Astrocyte of the hippocampus (primary cell): ENCODE measurements at regions not wholly inside any gene's neighbourhood (a gene's known extent, or its start where the extent isn't known, plus 50 kb on each side); places are given as distances from the start of the nearest gene placed in this dataset.

Experiments used
- DNase-seq: peaks from one replicate; pipeline ENCODE4 v3.0.0; 2011; ENCODE audit warnings: low read depth, low spot score

DNA sequence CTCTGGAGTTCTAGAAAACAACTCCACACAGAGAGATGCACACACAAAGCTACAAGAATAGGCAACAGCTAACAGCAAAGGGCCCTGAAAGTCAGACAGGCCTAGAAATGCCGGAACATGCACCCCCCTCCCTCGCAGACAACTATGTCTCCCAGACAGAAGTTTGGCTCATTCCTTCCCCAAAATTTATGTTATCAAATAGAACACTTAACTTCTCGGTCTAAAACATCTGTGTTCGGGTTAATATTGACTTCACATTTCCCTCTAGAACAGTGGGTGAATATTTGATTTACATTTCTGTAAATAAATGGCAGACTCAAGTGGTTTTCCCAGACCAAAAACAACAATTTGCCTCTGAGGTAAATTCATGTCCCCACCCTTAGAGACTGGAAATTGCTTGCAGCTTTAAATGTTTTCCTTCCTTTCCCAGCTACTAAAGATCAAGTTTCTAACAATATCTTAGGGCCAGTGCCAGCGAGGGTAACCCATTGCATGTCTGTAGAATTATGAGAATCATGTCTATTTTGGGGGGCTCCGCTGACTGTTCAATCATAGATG, 92.5 kb upstream of the INHBA start:
- DNase-seq = no peak

DNA sequence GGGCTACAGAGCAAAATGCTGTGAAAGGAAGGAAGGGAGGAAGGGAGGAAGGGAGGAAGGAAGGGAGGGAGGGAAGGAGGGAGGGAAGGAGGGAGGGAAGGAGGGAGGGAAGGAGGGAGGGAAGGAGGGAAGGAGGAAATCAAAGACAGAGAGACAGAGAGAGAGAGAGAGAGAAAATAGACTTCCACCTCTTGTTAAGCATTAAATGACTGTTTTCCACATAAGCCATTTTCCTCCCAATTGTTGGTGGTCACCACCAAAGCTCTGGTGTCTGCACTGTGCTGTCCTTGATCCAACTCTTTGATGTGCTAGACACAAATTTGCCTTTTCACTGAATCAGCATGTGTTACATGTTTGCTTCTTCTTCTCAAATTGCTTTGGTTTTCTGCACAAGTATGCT, 90.7 kb upstream of the INHBA start:
- no peak for DNase-seq

DNA sequence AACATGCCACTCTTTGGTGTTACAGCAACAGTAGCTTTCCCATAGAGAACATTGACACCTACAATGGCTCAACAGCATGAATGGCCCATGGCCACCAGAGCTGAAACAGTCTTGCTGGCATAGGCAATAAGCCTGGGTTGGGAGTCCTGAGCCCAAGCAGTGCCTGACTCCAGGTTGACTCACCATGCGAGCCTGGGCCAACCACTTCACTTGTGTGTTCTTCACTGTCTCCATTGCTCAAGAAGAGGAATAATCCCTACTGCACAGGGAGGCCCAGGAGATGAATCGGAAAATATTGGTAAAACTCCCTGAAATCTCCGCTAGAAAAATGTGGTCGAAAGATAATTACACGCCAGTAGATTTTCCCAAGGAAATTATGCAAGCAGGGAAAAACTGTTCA, 89.2 kb upstream of the INHBA start:
- DNase-seq = no peak

DNA sequence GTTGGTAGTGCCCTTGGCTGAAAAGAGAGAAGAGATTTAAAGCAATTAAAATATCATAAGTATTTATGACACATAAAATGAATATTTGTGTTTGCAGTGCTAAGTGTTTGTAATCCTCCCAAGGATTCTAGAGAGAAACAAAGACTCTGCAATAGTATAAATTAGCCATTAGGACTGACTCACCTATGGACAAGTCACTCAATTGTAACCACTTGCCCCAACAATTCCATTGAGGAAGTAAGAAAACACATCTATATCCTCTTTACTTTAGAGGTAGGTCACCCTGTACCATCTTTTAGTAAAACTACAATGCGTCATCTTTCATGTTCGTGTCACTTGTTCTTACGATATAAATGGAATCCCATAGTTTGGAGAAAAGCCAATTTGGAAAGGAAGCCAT, 85.7 kb upstream of the INHBA start:
- DNase-seq = no peak

DNA sequence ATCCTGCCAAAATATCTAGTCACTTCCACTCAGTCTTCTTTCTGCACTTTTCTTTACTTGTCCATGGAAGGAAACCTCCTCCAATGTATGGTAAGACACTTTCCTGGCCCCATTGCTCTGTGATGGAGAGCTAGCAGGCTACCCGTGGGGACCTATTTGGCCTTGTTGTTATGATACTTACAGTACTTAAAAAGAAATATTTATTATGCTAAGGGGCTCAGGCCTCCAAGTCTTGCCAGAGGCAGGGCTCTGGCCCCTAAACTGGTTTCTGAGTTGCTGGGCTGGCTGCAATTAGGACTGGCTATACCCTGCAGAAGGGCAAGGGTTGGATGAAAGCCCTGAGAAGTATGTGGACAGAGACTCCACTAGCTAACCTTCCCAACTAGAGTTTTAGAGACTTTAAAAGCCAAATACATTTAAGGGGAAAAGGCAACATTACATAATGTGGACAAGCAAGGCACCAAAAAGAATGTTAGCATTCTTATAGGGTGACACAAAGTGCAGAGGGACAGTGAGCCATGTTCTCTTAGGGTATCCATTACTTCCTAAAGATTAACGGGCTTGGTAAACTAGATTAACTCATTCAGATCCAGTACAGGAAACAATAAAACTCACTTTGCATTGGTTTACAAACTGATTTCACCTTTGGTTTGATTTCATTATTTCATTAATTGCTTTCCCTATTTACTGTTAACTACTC, 84.9 kb upstream of the INHBA start:
- no peak for DNase-seq

DNA sequence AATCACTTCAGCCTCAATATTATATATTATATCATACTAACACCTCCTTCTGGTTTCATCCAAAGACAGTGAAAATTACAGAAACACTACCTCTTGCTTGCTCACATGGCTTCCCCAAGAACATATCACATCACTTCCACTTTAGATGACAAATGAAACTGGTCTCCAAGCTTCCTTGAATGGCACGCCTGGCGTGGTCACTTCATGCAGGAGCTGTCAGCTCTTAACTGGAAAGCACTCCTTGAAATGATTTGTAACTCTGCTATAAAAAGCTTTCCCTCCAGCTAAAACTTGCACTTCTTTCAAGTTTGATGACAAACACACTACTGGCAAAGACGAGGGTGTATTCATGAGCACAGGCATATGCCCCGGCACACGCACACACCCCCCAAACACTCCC, 84.1 kb upstream of the INHBA start:
- no peak for DNase-seq

DNA sequence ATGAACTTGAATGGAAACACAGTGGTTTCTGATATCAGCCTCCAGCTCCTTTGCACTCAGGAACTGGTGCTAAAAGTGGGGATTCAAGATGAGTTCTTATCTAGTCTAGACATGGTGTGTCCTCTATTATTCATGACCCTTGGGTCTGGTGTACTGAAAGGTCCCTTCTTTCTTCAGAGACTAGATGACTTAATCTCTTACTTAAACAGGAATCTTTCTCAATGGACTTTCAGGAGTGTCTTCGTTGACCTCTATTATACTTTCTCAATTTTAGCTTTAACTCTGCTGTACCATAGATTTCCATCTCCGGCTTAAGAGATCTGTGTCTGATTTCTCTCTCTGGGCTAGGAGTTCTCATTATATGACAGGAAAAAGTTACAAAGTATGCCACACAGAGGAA, 83.5 kb upstream of the INHBA start:
- no peak for DNase-seq

DNA sequence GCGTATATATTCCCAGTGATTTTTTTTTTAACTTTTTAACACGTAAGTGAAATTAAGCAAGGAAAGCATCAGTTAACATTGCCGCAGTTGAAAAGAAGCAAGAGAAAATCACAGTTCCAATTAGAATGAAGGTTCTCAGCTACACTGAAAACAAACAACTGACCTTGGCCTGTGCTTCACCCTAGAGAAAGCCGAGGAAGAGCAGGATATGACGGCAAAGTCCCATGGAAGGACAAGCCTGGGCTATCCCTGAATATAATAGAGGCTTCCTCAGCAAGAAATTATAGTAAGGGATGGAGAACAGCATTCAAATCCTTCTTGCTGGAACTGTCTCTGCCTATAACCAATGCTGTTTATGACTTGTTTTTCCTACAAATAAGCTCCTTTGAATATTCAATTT, 83.0 kb upstream of the INHBA start:
- DNase-seq = no peak

DNA sequence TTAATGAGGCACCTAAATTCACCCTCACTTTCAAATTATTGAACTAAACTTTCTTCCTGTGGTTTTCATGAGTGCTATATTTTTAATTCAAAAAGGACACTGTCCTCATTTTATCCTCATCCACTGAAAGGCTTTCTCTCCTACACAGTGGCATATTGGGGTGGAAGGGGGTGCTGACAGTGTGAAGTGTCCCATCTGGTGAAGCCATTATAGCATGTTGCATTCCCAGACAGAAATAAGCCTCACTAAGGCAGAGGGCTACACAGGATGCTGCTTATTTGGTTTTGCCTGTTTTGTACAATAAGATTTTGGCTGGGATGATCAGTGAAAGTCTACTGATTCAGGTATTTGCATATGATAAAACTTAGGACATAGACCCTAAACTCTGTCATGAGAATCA, 82.4 kb upstream of the INHBA start:
- no peak for DNase-seq

DNA sequence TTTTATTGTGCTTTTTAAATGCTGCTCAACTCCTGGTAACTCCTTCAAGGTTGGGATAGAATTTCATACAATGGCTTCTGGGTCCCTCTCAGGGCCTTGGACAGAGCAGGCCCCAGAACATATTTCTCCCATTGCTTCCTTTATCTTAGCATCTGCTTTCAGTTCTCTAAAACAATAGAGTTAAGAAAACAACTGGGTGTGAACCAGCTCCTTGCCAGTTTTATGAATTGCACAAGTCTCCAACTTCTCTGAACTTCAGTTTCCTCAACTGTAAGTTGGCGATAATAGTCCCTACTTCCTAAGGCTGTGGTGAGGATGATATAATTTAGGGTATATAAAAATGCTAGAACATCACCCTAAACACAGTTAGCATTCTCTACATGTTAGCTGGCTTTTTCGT, 77.0 kb upstream of the INHBA start:
- no peak for DNase-seq

DNA sequence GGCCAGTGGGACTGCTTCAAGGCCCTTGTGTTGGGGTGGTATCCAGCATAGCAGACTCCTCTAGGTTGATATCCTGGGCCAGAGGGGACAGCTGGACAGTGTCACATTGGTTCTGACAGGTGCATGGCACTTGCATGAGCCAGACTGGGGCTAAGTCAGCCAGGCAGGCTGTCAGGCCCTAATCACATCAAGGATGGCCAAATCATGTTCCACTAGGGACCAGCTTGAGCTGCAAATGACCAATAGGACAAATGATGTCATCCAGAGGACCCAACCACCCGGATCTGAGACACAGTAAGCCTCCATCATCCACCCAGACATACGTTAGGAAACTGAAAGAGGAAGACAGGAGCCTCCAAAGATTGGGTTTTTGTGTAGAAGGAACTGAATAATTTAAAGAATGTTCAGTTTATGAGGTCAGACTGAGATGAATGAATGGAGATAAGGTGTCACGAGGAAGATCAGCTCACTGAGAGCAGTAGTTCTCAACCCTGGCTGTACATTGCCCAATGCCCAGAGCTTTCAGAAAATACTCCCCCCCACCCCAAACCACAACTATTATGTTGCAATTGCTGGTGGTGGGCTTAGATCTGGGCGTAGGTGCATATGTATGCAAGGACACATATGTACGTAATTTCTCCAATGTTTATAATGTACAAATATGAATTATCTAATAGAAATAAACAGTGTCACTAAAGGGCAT, 75.2 kb upstream of the INHBA start:
- no peak for DNase-seq

DNA sequence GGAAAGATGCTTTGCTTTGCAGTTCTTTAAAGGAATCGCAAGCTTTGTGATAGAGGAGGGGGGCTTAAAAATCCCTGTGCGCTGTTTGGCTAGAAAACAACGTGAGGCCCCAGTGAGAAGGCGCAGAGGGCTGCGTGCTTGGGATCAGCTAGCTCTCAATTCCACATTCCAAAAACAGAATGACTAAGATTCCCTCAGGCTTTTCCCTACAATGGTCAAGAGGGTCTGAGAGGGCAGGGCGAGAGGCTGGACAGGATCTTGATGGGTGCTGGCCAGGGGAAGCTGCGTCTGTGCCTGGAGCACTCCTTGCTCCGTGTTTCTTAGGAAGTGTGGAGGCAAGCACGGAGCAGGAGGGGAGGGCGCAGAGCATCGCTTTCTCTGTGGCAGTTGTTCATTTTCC, 72.1 kb upstream of the INHBA start:
- DNase-seq = no peak

DNA sequence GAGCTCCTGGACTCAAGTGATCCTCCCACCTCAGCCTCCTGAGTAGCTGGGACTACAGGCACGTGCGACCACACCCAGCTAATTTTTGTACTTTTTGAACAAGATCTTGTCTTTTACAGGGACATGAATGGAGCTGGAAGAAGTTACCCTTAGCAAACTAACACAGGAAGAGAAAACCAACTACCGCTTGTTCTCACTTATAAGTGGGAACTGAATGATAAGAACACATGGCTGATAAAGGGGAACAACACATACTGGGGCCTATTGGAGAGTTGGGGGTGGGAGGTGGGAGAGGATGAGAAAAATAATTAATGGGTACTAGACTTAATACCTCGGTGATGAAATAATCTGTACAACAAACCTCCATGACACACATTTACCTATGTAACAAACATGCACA, 70.9 kb upstream of the INHBA start:
- no peak for DNase-seq

DNA sequence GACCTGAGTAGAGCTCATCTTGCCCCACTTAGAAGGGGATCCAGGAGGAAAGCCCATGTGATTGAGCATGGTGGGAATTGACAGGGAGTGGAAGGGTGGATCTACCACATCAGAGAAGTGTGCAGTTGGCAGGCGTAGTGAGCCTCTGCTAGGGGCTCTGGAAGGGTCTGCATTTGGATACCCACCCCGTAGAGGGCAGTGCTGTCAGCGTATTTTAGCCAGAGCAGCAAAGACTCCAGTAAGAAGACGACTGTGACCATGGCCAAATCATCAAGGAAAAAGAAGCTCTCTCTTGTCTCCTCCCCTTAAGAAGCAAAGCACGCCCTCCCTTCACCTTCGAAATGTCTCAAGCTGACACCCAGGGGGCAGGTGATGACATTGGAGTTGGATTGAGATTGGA, 68.8 kb upstream of the INHBA start:
- no peak for DNase-seq

DNA sequence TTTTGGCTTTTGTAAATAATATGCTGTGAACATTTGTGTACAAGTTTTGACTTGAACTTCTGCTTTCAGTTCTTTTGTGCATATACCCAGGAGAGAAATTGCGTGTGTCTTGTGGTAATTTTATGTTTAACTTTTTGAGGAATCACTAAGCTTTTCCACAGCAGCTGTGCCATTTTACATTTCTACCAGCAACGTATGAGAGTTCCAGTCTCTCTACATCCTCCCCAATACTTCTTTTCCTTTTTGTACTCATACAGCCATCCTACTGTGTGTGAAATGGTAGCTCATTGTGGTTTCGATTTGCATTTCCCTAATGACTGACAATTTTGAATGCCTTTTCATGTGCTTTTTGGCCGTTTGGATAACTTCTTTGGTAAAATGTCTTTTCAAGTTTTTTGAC, 66.3 kb upstream of the INHBA start:
- DNase-seq = no peak

DNA sequence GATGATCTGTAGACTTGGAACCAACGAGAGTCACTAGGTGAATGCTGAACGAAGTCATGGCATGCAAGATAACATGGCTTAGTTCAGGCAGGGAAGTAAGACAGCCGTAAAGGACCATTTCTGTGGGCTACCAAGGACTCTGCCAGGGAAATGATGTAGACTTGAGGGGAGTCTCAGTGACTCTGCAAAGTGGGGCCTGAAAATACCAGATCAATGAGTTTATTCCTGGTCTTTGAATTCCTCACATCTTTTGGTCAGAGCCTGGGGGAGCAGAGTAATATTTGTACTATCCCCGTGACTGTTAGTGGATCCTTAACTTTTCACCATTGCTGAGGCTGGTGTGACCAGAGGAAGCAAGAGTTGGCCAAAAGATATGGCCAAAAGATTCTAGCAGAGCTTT, 60.7 kb upstream of the INHBA start:
- peak; percentile 11 for DNase-seq

DNA sequence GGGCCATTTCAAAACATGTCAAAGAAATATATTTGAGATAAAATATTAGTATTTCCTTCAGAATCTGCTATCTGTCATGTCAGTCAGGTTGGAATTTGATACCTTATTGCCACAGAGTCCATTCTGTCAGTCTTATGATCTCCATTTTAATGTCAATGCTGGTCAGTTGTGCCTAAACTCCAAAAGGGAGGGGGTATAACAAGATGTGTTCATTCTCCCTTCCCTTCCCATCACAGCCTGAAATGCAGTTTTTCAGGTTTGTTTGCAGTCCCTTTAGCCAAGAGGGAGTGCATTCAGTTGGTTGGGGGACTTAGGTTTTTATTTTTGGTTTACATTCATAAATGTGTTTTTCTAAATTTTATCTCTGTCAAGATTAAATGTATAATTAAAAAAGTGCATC, 59.8 kb upstream of the INHBA start:
- no peak for DNase-seq

DNA sequence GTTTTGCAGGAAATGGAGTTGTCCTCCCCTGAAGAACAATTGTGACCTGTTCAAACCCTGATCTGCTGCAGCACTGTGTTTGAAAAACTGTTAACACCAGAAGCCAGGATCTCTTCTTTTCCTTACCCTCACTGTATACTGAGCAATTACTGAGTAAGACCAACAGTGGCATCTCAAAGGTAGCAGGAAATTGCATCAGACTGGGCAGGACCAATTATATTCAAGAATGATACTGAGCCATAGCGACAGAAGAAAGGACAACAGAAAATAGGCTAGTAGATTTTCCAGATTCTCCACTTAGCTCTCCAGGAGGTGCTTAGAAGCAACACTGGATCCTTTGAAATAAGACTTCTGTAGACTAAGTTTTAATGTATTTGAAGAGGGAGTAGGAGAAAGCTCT, 57.4 kb upstream of the INHBA start:
- DNase-seq = no peak

DNA sequence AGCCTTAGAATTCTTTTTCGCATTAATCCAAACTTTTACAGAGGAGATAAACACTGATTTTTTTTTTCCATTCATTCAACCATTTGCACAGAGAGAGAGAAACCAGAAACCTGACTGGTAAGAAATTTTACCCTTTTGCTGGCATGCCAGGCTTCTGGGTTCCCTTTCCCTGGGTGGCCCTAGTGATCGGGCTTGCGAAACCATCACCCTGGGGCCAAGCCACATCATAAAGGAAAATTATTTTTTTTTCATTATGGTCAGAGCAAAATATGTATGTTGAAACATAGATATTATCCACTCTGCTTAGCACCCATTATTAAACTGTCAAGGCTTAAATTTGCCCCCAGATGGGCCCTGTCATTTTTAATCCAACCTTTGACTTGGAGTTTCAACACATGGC, 55.4 kb upstream of the INHBA start:
- no peak for DNase-seq

DNA sequence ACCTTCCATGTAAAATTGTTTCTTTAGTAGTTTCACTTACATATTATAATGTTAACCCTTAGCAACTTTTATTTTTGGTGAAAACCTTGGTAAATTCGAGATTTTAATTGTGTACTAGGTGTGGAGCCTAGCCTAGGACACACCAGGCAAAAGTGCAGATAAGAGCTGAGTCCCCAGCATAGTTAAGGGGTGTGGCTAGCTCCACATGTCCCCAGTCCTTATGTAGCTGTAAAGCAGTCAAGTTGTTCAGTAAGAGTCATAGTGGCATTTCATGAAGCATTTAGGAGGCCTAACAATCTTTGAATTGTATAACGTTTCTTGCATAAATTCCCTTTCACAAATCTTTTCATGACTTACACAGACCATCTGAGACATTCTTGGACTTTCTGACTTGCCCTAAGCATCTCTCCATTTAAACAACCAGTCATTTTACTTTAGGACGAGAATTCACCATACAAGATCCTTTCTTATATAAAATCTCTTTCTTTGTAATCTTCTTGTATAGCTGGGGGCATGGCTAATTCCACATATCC, 53.8 kb upstream of the INHBA start:
- DNase-seq = no peak

DNA sequence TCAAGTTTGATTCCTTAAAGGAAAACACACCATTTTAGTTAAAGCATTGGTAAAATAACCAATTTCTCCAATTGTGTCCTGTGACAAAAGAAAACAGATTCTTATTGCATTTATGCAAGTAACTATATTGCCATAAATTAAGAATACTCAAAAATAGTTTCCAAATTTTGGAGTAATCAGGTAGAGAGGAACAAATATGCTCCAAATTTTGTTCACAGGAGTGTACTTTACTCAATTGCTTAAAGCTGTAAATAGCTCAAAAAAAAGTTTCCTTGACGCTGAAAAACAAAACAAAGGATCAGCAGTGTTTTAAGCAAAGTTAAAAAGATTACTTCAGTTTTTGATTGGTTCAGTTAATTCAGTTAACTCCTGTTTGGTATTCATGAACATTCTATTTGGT, 52.2 kb upstream of the INHBA start:
- DNase-seq = no peak

DNA sequence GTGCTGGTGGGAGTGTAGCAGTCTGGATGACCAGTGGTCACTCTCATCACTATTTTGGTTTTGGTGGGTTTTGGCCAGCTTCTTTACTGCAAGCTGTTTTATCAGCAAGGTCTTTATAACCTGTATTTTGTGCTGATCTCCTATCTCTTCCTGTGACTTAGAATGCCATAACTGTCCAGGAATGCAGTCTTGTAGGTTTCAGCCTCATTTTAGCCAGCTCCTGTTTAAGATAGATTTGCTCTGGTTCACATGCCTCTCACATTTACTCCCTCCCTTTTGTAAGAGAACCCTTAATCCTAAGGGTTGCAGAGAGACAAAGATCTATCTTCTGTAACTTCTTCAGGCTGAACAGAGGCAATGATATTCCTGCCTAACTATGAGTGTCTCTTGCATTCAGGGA, 51.2 kb upstream of the INHBA start:
- DNase-seq = no peak
